ENCODE measurements at regions not wholly inside any gene's neighbourhood (a gene's known extent, or its start where the extent isn't known, plus 50 kb on each side); places are given as distances from the start of the nearest gene placed in this dataset.
"Not testable (repeated sequence)": the region's sequence is repeated elsewhere in the genome, so short reads cannot be mapped to it uniquely, and the experiment has no call there.

GRCh38 chr2:239736358-239737143, 288.6 kb downstream of the NDUFA10 start:
- DNase-seq, result no peak

GRCh38 chr2:239735829-239736357, 289.2 kb downstream of the NDUFA10 start:
- DNase-seq, result no peak

- peak; percentile 22 for DNase-seq
Measured at GRCh38 chr2:239735131-239735828, 289.9 kb downstream of the NDUFA10 start.

GRCh38 chr2:239734436-239735005, 290.6 kb downstream of the NDUFA10 start:
- no peak for DNase-seq

GRCh38 chr2:239732666-239733010, 292.5 kb downstream of the NDUFA10 start:
- no peak for DNase-seq

- no peak for DNase-seq
Measured at GRCh38 chr2:239731998-239732665, 293.0 kb downstream of the NDUFA10 start.

GRCh38 chr2:239731422-239731821, 293.7 kb downstream of the NDUFA10 start:
- DNase-seq, result no peak

GRCh38 chr2:239730897-239731296, 294.2 kb downstream of the NDUFA10 start:
- no peak for DNase-seq

- DNase-seq, result not testable (repeated sequence)
Measured at GRCh38 chr2:239730567-239730882, 294.6 kb downstream of the NDUFA10 start.

GRCh38 chr2:239729681-239730566, 295.2 kb downstream of the NDUFA10 start:
- DNase-seq, result no peak

GRCh38 chr2:239729151-239729550, 296.0 kb downstream of the NDUFA10 start:
- no peak for DNase-seq

- no peak for DNase-seq
Measured at GRCh38 chr2:239728751-239729150, 296.4 kb downstream of the NDUFA10 start.

GRCh38 chr2:239727776-239728600, 297.2 kb downstream of the NDUFA10 start:
- DNase-seq, result no peak

- DNase-seq, result peak; percentile 4
Measured at GRCh38 chr2:239727182-239727775, 297.9 kb downstream of the NDUFA10 start.

GRCh38 chr2:239726631-239727181, 298.4 kb downstream of the NDUFA10 start:
- DNase-seq, result no peak

GRCh38 chr2:239726091-239726591, 299.0 kb downstream of the NDUFA10 start:
- no peak for DNase-seq

- DNase-seq, result no peak
Measured at GRCh38 chr2:239725551-239725890, 299.6 kb downstream of the NDUFA10 start.

- peak; percentile 50 for DNase-seq
Measured at GRCh38 chr2:239724851-239725550, 300.1 kb downstream of the NDUFA10 start.

GRCh38 chr2:239724194-239724849, 300.8 kb downstream of the NDUFA10 start:
- peak; percentile 80 for DNase-seq
